GM18519 (cell line): ENCODE measurements at regions not wholly inside any gene's neighbourhood (a gene's known extent, or its start where the extent isn't known, plus 50 kb on each side); places are given as distances from the start of the nearest gene placed in this dataset.
"Not testable (repeated sequence)": the region's sequence is repeated elsewhere in the genome, so short reads cannot be mapped to it uniquely, and the experiment has no call there.

Experiments used
- ATAC-seq: cut with Tn5 transposase; IDR thresholded peaks from one replicate; pipeline ENCODE4 v1.9.1; 2021; ENCODE audit warnings: mild to moderate bottlenecking, moderate library complexity; ENCODE audit not compliant: unreplicated experiment, low FRiP score

DNA sequence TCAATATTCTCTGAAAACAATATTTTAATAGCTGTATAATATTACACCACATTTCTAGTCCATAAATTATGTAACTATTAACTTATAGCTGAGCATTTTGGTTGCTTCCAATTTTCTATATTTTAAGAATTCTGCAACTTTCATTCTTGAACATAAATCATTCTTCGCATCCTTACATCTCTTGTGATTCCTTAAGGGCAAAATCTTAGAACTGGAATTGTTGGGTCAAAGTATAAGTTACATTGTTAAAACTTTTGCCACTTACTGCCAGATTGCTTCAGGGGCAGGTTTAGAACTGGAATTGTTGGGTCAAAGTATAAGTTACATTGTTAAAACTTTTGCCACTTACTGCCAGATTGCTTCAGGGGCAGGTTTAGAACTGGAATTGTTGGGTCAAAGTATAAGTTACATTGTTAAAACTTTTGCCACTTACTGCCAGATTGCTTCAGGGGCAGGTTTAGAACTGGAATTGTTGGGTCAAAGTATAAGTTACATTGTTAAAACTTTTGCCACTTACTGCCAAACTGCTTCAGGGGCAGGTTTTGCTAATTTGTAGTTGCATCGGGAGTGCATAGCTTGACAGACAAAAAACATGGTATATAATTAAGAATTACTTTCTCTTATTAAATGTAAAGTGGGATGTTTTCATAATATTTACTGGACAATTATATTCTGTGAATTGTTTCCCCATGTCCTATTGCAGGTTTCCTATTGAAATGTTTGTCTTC, 179.9 kb upstream of the OR13F1 start:
- ATAC-seq, result not testable (repeated sequence)

DNA sequence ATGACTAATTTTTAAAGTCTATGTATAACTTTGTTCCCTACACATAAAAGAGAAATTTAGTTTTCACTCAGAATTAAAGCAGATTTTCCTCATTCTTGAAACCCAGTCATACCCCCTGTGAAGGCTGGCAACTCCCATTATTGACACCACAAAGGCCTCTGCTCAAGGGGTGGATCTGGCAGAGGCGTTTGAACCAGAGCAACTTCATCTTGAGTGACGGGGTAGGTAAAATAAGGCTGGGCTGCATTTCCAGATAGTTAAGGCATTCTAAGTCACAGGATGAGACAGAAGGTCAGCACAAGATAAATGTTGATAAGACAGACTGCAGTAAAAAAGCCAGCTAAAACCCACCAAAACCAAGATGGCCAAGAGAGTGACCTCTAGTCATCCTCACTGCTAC, 177.2 kb upstream of the OR13F1 start:
- ATAC-seq, result no peak

DNA sequence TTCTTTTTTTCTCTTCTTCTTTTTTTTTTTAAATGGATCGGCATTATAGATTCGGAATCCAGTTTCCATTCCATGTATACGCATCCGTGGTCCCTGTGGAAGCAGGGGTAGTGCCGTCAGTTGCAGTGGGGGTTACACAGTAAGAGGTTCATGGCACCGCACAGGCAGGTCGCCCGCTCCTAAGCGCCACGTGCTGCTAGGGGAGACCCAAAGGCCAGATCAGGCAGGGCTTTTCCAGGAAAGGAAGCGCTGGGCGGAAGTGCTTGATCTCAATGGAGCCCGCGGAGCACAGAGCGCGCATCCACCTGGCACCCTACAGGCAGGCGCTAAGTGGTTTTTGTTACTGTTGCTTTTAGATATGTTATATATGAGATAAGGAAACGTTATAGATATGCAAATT, 174.8 kb upstream of the OR13F1 start:
- ATAC-seq, result no peak

DNA sequence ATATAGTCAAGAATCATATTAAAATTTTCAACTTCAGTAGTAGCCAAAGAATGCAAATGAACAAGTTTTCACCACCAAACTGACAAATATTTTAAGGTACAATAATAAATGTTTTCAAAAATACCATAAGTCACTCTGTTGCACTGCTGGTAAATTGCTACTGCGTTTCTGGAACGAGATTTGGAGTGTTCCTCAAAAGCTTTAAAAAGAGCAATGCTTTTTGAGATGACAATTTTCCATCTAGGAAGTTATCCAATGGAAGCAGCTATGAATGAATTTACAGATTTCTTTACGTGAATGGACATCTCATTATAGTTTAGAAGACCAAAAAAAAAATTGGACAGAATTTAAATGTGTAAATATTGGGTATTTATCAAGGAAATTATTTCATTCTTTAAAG, 173.2 kb upstream of the OR13F1 start:
- no peak for ATAC-seq

DNA sequence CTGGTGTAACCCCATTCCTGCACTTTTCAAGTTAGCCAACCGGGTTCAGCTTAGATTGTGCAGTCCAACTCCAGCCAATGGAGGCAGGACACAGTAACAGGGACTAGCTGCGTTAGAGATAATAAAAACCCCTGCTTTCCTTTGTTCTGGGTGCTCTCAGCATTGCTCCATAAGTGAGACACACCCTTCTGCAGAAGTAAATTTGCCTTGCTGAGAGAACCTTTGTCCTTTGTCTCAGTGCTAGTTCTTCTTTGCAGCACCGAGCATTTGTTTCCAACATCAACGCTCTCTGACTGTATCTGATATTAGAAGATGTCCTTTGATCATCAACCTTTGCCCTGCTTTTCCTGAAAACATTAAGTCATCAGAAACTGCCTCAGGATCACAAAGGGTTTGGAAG, 169.5 kb upstream of the OR13F1 start:
- ATAC-seq, result no peak

DNA sequence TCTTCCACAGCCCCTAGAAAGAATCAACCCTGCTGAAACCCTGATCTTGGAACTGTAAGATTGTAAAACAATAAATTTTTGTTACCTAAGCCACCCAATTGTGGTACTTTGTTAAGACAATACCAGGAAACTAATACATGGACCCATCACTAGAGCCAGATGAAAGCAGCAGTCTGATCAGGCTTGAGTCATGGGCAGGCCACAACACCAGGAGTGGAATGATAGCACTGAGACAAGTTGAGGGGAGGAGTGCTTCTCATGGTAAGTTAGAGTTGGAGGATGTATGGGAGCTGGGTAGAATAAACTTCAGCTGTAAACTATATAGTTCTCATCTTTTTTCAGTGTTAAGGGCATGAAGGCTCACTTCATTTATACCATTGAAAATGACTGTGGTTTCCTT, 164.4 kb upstream of the OR13F1 start:
- ATAC-seq, result no peak

DNA sequence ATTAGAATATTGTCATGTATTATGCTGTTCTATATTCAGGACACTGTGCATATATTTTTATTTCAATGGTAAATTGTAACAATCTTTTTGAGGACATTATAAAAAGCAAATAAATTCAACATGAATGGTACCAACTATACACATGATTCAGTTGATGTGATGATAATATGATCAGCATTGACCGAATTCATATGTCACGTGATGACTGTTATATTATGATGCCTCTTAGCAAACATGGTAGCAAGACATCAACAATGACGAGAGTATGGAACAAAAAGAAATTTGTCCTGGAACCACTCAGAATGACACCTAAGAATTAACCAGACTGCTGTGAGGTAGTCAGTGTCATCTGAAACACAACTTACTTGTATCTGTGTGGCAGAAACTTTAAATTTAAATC, 161.5 kb upstream of the OR13F1 start:
- ATAC-seq, result no peak

DNA sequence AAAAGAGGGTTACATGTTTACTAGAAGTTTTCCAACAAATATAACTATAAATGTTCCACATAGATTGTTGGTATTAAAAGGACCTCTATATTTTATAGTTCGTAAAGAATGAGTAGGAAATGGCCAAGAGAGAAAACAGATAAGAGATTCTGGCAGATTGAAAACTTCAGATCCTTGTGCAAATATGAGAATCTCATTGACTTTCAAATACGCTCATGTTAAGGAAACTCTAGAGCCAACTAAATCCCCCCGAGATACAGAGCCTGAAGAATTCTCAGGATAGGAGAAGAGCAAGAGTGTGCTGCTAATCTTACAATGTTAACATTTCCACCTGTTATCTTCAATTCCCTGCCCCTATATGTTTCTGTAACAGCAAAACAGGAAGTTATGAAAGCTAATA, 159.0 kb upstream of the OR13F1 start:
- no peak for ATAC-seq

DNA sequence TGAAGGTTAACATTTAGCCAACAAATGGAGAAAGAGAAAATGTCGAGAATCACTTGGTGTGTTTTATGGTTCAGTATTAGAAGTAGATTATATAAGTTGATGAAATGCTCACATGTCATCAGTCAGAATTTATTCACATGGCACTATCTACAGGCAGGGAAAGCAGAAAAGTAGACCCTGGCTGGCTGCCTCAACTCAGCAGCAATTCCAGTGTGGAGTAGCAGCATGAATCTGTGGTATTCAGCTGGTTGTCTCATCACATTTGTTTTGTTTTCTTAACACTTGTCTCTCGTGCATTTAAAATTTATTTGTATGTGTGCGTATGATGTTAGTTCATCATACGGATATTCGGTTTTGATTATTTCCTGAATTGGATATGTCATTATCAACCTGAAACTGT, 153.5 kb upstream of the OR13F1 start:
- ATAC-seq, result no peak

DNA sequence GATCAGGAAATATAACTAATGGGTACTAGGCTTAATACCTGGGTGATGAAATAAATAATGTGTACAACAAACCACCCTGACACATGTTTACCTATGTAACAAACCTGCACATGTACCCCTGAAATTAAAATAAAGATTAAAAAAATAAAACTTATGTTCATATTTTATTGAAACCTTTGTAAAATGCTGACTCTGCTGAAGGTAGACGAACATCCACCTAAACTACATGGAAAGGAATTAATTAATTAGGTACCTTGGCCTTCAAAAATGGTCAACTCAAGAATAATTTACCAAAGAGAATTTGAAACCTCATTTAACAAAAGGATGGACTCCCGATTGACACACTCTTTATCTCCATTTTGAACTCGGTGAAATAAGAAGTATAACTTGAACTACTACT, 152.3 kb upstream of the OR13F1 start:
- no peak for ATAC-seq

DNA sequence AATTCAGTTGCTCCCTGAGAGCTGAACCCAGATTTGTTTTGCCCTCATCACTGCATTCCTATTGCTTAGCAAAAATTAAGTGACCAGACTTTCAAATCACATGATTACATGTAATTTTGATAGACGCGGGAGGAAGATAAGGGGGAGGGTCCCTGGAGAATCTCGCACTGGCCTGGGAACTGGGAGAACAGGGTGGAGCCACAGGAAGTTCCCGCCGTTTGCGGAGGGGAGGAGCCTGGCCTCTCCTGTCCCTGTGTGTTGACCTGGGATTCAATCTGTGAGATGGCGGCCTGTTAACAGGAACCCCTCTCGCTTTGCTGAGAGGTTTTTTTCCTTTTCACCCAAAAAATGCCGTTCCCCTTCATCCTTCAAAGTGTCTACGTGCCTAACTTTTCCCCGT, 142.9 kb upstream of the OR13F1 start:
- ATAC-seq, result no peak

DNA sequence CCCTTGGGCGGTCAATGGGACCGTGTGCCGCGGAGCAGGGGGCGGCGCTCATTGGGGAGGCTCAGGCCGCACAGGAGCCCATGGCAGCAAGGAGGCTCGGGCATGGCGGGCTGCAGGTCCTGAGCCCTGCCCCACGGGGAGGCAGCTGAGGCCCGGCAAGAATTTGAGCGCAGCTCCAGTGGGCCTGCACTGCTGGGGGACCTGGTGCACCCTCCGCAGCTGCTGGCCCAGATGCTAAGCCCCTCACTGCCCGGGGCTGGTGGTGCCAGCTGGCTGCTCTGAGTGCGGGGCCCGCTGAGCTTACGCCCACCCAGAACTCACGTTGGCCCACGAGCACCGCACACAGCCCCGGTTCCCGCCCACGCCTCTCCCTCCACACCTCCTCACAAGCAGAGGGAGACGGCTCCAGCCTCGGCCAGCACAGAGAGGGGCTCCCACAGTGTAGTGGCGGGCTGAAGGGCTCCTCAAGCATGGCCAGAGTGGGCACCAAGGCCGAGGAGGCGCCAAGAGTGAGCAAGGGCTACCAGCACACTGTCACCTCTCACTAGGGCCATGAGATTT, 141.1 kb upstream of the OR13F1 start:
- ATAC-seq, result no peak

DNA sequence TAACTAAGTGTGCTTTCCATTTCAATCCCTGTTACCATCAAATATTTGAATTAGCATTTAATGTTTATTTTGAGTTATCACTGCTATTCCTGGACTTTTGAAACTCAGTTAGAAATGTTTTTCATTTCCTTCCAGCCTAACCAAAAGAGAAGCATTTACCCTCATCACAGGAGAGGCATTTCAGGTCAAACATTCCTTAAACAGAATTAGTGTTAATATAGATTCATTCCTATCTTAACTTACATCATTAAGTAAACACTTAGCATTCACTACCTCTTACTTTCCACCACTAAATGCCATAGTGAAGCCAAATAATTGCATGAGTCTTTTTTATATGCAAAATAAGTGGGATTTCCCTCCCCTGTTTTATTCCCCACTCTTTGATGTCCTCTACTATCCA, 136.6 kb upstream of the OR13F1 start:
- no peak for ATAC-seq

DNA sequence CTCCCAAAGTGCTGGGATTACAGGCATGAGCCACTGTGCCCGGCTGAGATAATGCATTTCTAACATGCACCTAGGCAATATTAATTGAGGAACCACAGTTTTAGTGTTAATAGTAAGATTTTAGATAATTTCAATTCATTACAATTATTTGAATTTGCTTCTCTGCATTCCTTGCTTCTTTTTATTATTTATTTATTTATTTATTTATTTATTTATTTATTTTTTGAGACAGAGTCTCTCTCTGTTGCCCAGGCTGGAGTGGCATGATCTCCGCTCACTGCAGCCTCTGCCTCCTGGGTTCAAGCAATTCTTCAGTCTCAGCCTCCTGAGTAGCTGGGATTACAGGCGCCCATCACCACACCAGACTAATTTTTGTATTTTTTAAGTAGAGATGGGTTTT, 135.7 kb upstream of the OR13F1 start:
- ATAC-seq, result not testable (repeated sequence)

DNA sequence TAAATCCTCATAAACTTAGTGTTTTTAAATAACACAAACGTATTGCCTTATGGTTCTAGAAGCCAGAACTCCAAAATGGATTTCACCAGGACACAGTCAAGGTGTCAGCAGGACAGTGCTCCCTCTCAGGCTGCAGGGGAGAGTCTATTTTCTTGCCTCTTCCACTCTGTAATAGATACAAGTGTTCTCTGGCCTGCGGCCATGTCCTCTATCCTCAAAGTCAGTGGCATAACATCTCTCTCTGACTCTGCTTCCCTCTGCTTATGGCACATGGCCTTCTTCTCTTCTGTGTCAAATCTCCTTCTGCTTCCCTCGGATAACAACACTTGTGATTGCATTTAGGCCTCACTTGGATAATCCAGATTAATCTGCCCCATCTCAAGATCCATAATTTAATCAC, 129.4 kb upstream of the OR13F1 start:
- ATAC-seq, result no peak

DNA sequence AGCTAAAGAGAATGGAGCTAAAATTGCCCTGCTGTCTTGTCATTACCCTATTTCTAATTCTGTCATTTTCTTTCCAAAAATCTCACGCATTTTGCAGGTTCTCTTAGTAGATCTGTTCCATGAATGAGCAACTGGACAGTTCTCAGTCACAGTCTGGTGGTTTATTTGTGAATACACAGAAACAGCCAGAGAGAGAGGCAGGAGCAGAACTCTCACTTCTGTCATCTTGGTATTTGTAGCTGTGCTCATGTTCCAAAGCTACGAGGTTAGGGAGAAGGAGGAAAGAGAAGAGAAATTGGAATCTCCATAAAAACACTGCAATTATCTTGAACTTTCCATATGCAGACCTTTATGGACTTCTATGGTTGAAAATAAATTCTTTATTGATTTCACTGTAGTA, 118.0 kb upstream of the OR13F1 start:
- ATAC-seq, result peak; percentile 4

DNA sequence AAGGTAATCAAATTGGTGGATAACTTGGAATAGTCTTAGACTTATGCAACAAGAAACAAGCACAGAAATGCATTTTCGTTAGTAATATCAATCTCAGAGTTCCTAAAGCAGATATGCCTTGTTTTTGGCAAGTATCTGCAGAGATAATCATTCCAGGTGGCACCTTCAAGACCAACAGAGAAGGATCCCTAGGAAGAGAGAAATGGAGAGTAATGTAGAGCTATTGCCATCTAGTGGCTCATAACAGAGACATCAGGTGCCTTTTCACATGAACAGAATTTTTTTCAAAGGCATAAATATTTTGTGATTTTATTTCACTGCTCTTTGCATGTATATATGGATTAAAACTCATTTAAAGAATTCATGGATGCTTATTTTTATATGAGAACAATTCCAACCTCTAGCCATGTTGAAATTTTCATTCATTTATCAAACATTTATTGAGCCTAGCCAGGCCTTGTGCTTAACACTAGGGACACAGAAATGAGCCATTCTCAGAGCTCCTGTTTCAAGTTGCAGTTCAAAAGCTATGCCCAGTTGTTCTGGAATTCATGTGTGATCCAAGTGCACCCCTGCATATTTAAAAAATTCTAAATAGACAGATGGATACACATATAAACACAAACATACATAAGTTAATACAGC, 117.5 kb upstream of the OR13F1 start:
- ATAC-seq, result peak; percentile 76

DNA sequence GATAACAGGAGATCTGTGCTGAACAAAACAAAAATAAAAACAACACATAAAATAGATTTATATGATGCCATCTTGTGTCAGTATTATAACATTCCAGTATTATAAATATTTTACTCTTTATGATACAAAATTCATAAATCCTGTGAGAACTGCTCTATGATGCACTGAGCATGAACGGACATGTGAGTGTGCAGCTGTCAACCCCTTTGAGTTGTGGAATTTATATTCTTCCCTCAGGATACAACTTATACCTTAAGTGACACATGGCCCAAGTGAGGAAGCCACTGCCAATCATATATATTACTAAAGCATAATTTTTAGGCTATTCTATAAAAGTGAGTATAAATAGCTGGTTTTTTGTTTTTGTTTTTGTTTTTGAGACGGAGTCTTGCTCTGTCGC, 116.0 kb upstream of the OR13F1 start:
- no peak for ATAC-seq

DNA sequence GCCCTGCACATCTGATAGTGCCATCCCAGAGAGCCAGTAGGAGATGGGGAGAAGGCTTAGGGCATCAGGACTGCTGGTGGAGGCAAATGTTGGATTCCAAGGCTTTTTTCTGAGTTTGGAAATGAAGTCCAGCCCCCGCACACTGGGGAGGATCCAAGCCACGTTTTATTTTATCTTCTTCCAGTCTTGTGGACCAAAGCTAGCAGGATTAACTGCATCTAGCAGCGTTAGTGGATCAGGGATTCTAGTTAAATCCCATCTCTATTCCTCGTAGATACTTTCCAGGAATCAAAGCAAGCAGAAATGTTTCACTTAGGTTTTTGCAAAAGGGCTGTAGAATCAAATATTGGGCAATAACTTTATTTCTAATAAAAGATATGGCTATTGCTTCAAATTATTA, 114.7 kb upstream of the OR13F1 start:
- no peak for ATAC-seq

DNA sequence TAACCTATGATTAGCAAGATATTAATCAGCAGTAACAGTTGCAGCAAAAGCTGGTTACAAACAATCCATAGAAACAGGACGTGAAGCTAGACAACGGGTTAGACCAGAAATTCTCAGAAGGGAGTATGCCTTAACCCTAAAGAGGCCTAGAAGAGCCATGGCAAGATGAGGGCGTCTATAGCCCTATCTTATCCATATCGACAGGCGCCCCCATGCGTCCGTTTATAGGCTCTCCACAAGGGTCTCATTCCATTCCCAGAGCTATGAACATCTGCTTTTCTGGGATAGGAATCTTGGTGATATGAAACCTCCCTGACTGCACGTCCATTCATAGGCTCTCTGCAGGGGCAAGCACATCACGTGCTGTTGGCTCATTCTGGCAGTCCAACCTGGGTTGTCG, 109.2 kb upstream of the OR13F1 start:
- not testable (repeated sequence) for ATAC-seq

DNA sequence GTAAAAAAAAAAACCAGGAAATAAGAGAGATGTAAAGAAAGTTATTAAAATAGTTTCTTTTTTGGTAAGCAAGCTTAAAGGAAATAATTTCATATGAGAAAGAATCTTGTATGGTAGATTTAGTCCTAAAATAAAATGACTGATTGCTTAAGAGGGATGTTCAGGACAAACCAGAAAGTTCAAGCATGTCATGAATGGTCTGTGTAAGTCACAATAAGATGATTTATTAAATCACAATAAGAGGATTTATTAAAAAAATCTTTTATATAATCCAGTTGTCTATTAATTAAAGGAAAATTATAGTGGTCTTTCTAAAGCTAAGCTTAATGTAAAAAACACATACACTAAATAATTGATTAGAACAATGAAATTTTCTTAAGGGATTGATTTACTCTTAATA, 91.8 kb upstream of the OR13F1 start:
- no peak for ATAC-seq

DNA sequence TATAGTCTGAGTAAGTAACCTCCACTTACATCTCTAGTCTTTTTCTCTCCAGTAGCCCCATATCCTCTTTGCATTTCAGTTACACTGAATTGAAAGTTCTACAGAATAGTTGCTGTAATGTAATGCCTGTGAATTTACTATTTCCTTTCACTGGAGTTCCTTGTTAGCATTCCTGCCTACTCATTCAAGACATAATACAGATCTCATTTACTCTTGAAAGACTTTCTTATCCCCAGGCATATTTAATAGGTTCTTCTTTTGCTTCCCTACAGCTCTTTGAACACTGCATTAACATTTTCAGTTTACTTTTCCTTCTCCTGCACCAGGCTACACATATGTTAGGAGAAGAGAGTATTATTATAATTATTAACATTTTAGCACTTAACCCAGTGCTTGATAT, 87.6 kb upstream of the OR13F1 start:
- ATAC-seq, result no peak
